ENCODE measurements at regions not wholly inside any gene's neighbourhood (a gene's known extent, or its start where the extent isn't known, plus 50 kb on each side); places are given as distances from the start of the nearest gene placed in this dataset.

GRCh38 chr5:74462356-74462755, 178.2 kb downstream of the ENC1 start:
- H3K36me3 ChIP-seq (ENCODE audit: low read depth) = no peaks in the 10 kb centered on the region
- no peak for TF ChIP-seq CTCF (IDR thresholded peaks at IDR 0.05)
- intact Hi-C loops (cut with DNase I, micrococcal nuclease) = no loop called here

GRCh38 chr5:74461251-74461650, 179.3 kb downstream of the ENC1 start:
- no peaks in the 10 kb centered on the region for H3K9me3 ChIP-seq
- no peaks in the 10 kb centered on the region for H3K4me1 ChIP-seq (ENCODE audit: low read depth)

More at GRCh38 chr5:74462356-74462755, 178.2 kb downstream of the ENC1 start:
- Histone ChIP-seq H3K4me1 (ENCODE audit: low read depth) (no peaks in the 10 kb centered on the region), H3K9me3 (no peaks in the 10 kb centered on the region), H3K4me3 (no peak overlapping the region)
- no peak for ATAC-seq
- no peak for DNase-seq

GRCh38 chr5:74460694-74461093, 179.8 kb downstream of the ENC1 start:
- no peak for TF ChIP-seq CTCF (IDR thresholded peaks at IDR 0.05)
- no peak overlapping the region for H3K4me3 ChIP-seq
- no peaks in the 10 kb centered on the region for H3K36me3 ChIP-seq (ENCODE audit: low read depth)
- ATAC-seq (no peak), DNase-seq (no peak)
- intact Hi-C loops (cut with DNase I, micrococcal nuclease) = no loop called here
- H3K4me1 ChIP-seq (ENCODE audit: low read depth) = no peaks in the 10 kb centered on the region
- no peaks in the 10 kb centered on the region for H3K9me3 ChIP-seq

More at GRCh38 chr5:74461251-74461650, 179.3 kb downstream of the ENC1 start:
- H3K36me3 ChIP-seq (ENCODE audit: low read depth) = no peaks in the 10 kb centered on the region
- H3K4me3 ChIP-seq = no peak overlapping the region
- intact Hi-C loops (cut with DNase I, micrococcal nuclease) = no loop called here
- ATAC-seq = no peak
- no peak for DNase-seq
- no peak for TF ChIP-seq CTCF (IDR thresholded peaks at IDR 0.05)

GRCh38 chr5:74459984-74460383, 180.5 kb downstream of the ENC1 start:
- intact Hi-C loops (cut with DNase I, micrococcal nuclease) = no loop called here
- H3K9me3 ChIP-seq = no peaks in the 10 kb centered on the region
- DNase-seq (no peak), ATAC-seq (peak; percentile 73)
- TF ChIP-seq CTCF (IDR thresholded peaks at IDR 0.05) = no peak
- no peak overlapping the region for H3K4me3 ChIP-seq
- H3K4me1 ChIP-seq (ENCODE audit: low read depth) = no peaks in the 10 kb centered on the region
- no peaks in the 10 kb centered on the region for H3K36me3 ChIP-seq (ENCODE audit: low read depth)

- Histone ChIP-seq H3K4me3 (no peak overlapping the region), H3K36me3 (ENCODE audit: low read depth) (no peaks in the 10 kb centered on the region), H3K4me1 (ENCODE audit: low read depth) (no peaks in the 10 kb centered on the region), H3K9me3 (no peaks in the 10 kb centered on the region)
- intact Hi-C loops (cut with DNase I, micrococcal nuclease) = no loop called here
- ATAC-seq (no peak), DNase-seq (no peak)
- TF ChIP-seq CTCF (IDR thresholded peaks at IDR 0.05) = no peak
Observed at GRCh38 chr5:74457876-74458275, 182.7 kb downstream of the ENC1 start.
